Liver (tissue), 8 donors: ENCODE measurements at regions not wholly inside any gene's neighbourhood (a gene's known extent, or its start where the extent isn't known, plus 50 kb on each side); places are given as distances from the start of the nearest gene placed in this dataset.
"Not testable (repeated sequence)": the region's sequence is repeated elsewhere in the genome, so short reads cannot be mapped to it uniquely, and the experiment has no call there.

Experiments
- DNase-seq: peaks from one replicate; pipeline ENCODE4 v3.0.0-alpha.2; 2017; ENCODE audit warnings: low spot score
- H3K27ac ChIP-seq, 2 donors: one replicate each; pipeline ENCODE4 v1.7.0; 2013; ENCODE audit warnings: inconsistent platforms in 2 of 2, low read length in 2 of 2, control low read depth in 1 of 2, low read depth in 1 of 2, mild to moderate bottlenecking in 1 of 2
- H3K27me3 ChIP-seq, 4 donors: one replicate each; pipeline versions ENCODE4 v1.6.1 to v1.7.0; 2013; ENCODE audit warnings: low read length in 3 of 4, inconsistent platforms in 1 of 4, mild to moderate bottlenecking in 1 of 4, moderate library complexity in 1 of 4; ENCODE audit not compliant: control insufficient read depth in 4 of 4, insufficient read depth in 4 of 4
- H3K36me3 ChIP-seq, 4 donors: one replicate each; pipeline versions ENCODE4 v1.6.1 to v1.7.0; 2013; ENCODE audit warnings: low read length in 3 of 4, mild to moderate bottlenecking in 3 of 4, low read depth in 1 of 4, moderate library complexity in 1 of 4; ENCODE audit not compliant: control insufficient read depth in 4 of 4, insufficient read depth in 3 of 4
- H3K4me1 ChIP-seq, 4 donors: one replicate each; pipeline versions ENCODE4 v1.6.1 to v1.7.0; 2013; ENCODE audit warnings: low read length in 3 of 4, mild to moderate bottlenecking in 3 of 4, moderate library complexity in 1 of 4; ENCODE audit not compliant: control insufficient read depth in 4 of 4, insufficient read depth in 4 of 4
- H3K4me3 ChIP-seq, 3 donors: one replicate each; pipeline versions ENCODE4 v1.6.1 to v1.7.0; 2013; ENCODE audit warnings: low read length in 3 of 3, control low read depth in 1 of 3, low read depth in 1 of 3, mild to moderate bottlenecking in 1 of 3
- H3K9ac ChIP-seq, 2 donors: one replicate each; pipeline ENCODE4 v1.7.0; 2013; ENCODE audit warnings: low read length in 2 of 2, mild to moderate bottlenecking in 2 of 2, moderate library complexity in 2 of 2, control low read depth in 1 of 2, low read depth in 1 of 2
- H3K9me3 ChIP-seq, 4 donors: one replicate each; pipeline versions ENCODE4 v1.6.1 to v1.7.0; 2013; ENCODE audit warnings: low read length in 3 of 4; ENCODE audit not compliant: control insufficient read depth in 4 of 4
- CTCF ChIP-seq: fragments of 150-350 bp; IDR thresholded peaks from 2 replicates; pipeline ENCODE4 v1.5.1; 2017; ENCODE audit warnings: improper control_type of control experiment, low read depth, low read length; ENCODE audit not compliant: missing input control
- EGR1 ChIP-seq, 2 donors: IDR thresholded peaks; 2 replicates each; pipeline ENCODE4 v1.6.1; 2016 to 2018; ENCODE audit warnings: antibody characterized with exemption in 2 of 2, low read depth in 2 of 2
- FOXA1 ChIP-seq: IDR thresholded peaks from 2 replicates; pipeline ENCODE4 v1.6.1; 2016; ENCODE audit warnings: antibody characterized with exemption
- GABPA ChIP-seq, 2 donors: IDR thresholded peaks in 1 of 2; conservative IDR thresholded peaks in 1 of 2; 2 replicates each; pipeline ENCODE4 v1.6.1; 2016; ENCODE audit warnings: antibody characterized with exemption in 2 of 2, mild to moderate bottlenecking in 1 of 2, moderate library complexity in 1 of 2
- HNF4G ChIP-seq: IDR thresholded peaks from 2 replicates; pipeline ENCODE4 v1.6.1; 2016; ENCODE audit warnings: antibody characterized with exemption
- JUND ChIP-seq, 2 donors: IDR thresholded peaks; 2 replicates each; pipeline ENCODE4 v1.6.1; 2016; ENCODE audit warnings: antibody characterized with exemption in 2 of 2
- NR2F2 ChIP-seq: IDR thresholded peaks from 2 replicates; pipeline ENCODE4 v1.6.1; 2016; ENCODE audit warnings: antibody characterized with exemption
- RAD21 ChIP-seq, 2 donors: IDR thresholded peaks; 2 replicates each; pipeline ENCODE4 v1.6.1; 2016; ENCODE audit warnings: antibody characterized with exemption in 2 of 2, mild to moderate bottlenecking in 2 of 2
- REST ChIP-seq: IDR thresholded peaks from 2 replicates; pipeline ENCODE4 v1.6.1; 2016; ENCODE audit warnings: antibody characterized with exemption, mild to moderate bottlenecking
- RXRA ChIP-seq, 2 donors: IDR thresholded peaks; 2 replicates each; pipeline ENCODE4 v1.6.1; 2017 to 2018; ENCODE audit warnings: antibody characterized with exemption in 2 of 2, mild to moderate bottlenecking in 1 of 2
- TAF1 ChIP-seq: conservative IDR thresholded peaks from 2 replicates; pipeline ENCODE4 v1.6.1; 2016; ENCODE audit warnings: antibody characterized with exemption, mild to moderate bottlenecking
- ZBTB33 ChIP-seq: IDR thresholded peaks from 2 replicates; pipeline ENCODE4 v1.6.1; 2016; ENCODE audit warnings: antibody characterized with exemption
- WGBS: extraction: QIAGEN DNeasy Blood & Tissue Kit; methylation state at CpG from one replicate; pipeline ENCODE4 v1.1.7; 2013; 5-methylcytosine and 5-hydroxymethylcytosine counted together
- TF ChIP-seq, protein P1 (sequence below): IDR thresholded peaks from 2 replicates; pipeline ENCODE4 v1.6.1; 2016; ENCODE audit warnings: antibody characterized with exemption
- TF ChIP-seq, protein P2 (sequence below): IDR thresholded peaks from 2 replicates; pipeline ENCODE4 v1.6.1; 2016; ENCODE audit warnings: antibody characterized with exemption
- donor health status: healthy.
- donor health status: healthy.
- donor health status: healthy.
- donor health status: healthy.
- donor health status: healthy.

- WGBS = 96% methylated on average over 2 of the region's 2 CpGs
- Histone ChIP-seq H3K27me3 (no peaks in the 10 kb centered on the region), H3K27ac (no peak overlapping the region), H3K4me3 (no peak overlapping the region), H3K9ac (no peak overlapping the region), H3K9me3 (no peaks in the 10 kb centered on the region), H3K36me3 (no peaks in the 10 kb centered on the region), H3K4me1 (no peaks in the 10 kb centered on the region)
- TF ChIP-seq RAD21 (IDR thresholded peaks at IDR 0.05) (no peak), FOXA1 (no peak), CTCF (no peak), JUND (IDR thresholded peaks at IDR 0.05) (no peak)
- TF ChIP-seq, protein P1, sequence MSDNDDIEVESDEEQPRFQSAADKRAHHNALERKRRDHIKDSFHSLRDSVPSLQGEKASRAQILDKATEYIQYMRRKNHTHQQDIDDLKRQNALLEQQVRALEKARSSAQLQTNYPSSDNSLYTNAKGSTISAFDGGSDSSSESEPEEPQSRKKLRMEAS = no peak
- DNase-seq = no peak
These were observed 166.4 kb upstream of the SLC38A2 start for GRCh38 chr12:46538976-46539375.

DNA sequence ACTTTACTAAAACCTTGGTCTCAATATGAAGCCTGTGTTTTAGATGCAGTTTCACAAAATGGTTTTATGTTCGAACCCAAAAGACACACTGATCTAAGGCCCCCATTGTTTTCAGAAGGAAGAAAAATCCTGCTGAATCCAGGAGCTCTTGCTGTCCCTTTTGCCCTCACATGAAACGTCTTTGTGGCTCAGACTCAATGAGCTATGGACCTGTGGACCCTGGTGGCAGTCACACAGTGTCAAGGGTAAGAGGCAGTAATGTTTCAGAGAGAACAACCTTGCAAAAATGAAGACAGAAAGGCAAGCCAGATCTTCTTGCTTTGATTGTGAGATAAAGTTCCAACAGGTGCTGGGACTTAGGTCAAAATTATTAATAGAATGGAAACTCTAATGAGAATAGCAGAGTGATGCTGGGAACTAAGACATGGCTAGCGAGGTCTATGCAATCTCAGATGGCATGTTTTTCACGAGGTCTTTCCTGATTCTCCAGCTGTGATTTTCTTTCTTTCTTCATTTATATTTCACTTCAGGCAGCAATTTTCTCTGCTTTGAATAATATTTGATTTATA lies 164.9 kb upstream of the SLC38A2 start:
- Histone ChIP-seq H3K4me3 (no peak overlapping the region), H3K9me3 (no peaks in the 10 kb centered on the region), H3K27me3 (no peaks in the 10 kb centered on the region), H3K4me1 (no peaks in the 10 kb centered on the region), H3K36me3 (no peaks in the 10 kb centered on the region), H3K9ac (no peak overlapping the region), H3K27ac (no peak overlapping the region)
- WGBS = 90% methylated on average over 4 of the region's 4 CpGs
- DNase-seq = no peak
- TF ChIP-seq JUND (IDR thresholded peaks at IDR 0.05) (no peak), EGR1 (IDR thresholded peaks at IDR 0.05; ENCODE audit: low read depth in 2 of 2) (no peak), RAD21 (IDR thresholded peaks at IDR 0.05) (no peak), TAF1 (no peak), NR2F2 (no peak), ZBTB33 (no peak), CTCF (no peak), GABPA (IDR thresholded peaks at IDR 0.05 in 1 of 2, conservative IDR thresholded peaks at IDR 0.05 in 1 of 2) (no peak), HNF4G (no peak), RXRA (IDR thresholded peaks at IDR 0.05) (no peak), REST (no peak), FOXA1 (no peak)
- TF ChIP-seq, protein P1 = no peak
- TF ChIP-seq, protein P2, sequence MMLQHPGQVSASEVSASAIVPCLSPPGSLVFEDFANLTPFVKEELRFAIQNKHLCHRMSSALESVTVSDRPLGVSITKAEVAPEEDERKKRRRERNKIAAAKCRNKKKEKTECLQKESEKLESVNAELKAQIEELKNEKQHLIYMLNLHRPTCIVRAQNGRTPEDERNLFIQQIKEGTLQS = no peak

DNA sequence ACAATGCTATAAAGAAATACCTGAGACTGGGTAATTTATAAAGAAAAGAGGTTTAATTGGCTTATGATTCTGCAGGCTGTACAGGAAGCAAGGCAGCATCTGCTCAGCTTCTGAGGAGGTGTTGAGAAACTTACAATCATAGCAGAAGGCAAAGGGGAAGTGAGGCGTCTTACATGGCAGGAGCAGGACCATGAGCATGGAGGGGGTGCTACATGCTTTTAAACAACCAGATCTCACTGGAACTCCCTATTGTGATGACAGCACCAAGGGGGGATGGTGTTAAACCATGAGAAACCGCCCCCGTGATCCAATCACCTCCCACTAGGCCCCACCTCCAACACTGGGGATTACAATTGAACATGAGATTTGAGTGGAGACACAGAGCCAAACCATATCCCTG lies 163.7 kb upstream of the SLC38A2 start:
- H3K9ac ChIP-seq, H3K4me3 ChIP-seq, H3K9me3 ChIP-seq, H3K4me1 ChIP-seq, H3K36me3 ChIP-seq, H3K27ac ChIP-seq, H3K27me3 ChIP-seq, DNase-seq: not testable (repeated sequence)
- 95% methylated on average over 3 of the region's 3 CpGs for WGBS
